D721Med (cell line): ENCODE measurements at regions not wholly inside any gene's neighbourhood (a gene's known extent, or its start where the extent isn't known, plus 50 kb on each side); places are given as distances from the start of the nearest gene placed in this dataset.
A peak's percentile ranks its signal among the peaks of the same experiment; 100 is the strongest.

Experiments
- DNase-seq: peaks from one replicate; pipeline ENCODE4 v3.0.0; 2011; ENCODE audit warnings: low spot score; ENCODE audit not compliant: insufficient read length
- FAIRE-seq: peaks from 2 replicates; lab custom pipeline; 2011; peaks lifted over from hg19 to GRCh38; lab: Jason Lieb, UNC
- CTCF ChIP-seq: IDR thresholded peaks from 2 replicates; pipeline ENCODE4 v1.5.1; 2012; ENCODE audit warnings: mild to moderate bottlenecking, control low read depth; ENCODE audit not compliant: insufficient read depth; ENCODE audit errors: missing control alignments

- no peak for FAIRE-seq
- DNase-seq, result no peak
- TF ChIP-seq CTCF, result no peak
These were observed 77.4 kb upstream of the DNAJC10 start for GRCh38 chr2:182638667-182639066.

- DNase-seq (no peak), FAIRE-seq (no peak)
- TF ChIP-seq CTCF, result no peak
These were observed 76.1 kb upstream of the DNAJC10 start for GRCh38 chr2:182639971-182640370.

GRCh38 chr2:182642328-182642727, 73.7 kb upstream of the DNAJC10 start:
- no peak for DNase-seq
- FAIRE-seq, result no peak
- TF ChIP-seq CTCF, result no peak

GRCh38 chr2:182646763-182647498, 69.1 kb upstream of the DNAJC10 start:
- FAIRE-seq (no peak), DNase-seq (no peak)

GRCh38 chr2:182647499-182647787, 68.6 kb upstream of the DNAJC10 start:
- TF ChIP-seq CTCF, result no peak
- FAIRE-seq (no peak), DNase-seq (no peak)

More at GRCh38 chr2:182646763-182647498, 69.1 kb upstream of the DNAJC10 start:
- no peak for TF ChIP-seq CTCF

GRCh38 chr2:182649316-182649715, 66.7 kb upstream of the DNAJC10 start:
- DNase-seq (no peak), FAIRE-seq (no peak)
- TF ChIP-seq CTCF, result peak; percentile 60

GRCh38 chr2:182650704-182651103, 65.4 kb upstream of the DNAJC10 start:
- DNase-seq (no peak), FAIRE-seq (peak; percentile 35)
- TF ChIP-seq CTCF, result peak; percentile 54
